ENCODE measurements at regions not wholly inside any gene's neighbourhood (a gene's known extent, or its start where the extent isn't known, plus 50 kb on each side); places are given as distances from the start of the nearest gene placed in this dataset.

DNA sequence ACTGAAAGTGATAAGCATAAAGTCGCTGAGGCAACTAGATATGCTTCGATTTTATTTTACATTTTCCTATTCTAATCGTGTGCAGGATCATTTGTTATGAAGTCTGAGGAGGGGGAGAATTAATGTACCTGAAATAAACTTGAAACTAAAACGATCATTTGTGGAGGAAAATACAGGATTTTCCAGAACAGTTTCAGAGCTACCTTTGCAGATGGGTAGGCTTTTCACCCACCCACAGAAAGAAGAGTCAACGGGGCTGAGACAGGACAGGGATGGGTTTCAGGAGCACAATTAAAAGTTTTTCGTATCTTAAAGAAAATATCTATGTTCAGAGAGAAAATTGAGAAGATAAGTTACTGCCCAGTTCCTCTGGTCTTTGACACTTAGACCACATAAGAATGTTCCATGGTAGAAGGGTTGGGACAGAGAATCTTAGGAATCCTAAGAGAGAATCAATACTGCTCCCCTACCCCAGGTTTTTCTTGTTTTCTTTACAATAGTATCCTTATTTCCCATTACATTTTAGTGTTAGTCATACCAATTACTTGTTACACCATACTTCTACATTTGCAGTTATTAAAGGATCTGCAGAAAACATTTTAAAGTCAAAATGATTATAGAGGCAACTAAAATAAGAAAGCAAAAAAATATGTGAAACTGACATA is 211.4 kb downstream of the DEPDC1B start:
- no peak overlapping the region for H3K9ac ChIP-seq (ENCODE audit: low read depth in 1 of 2, low read length in 2 of 2)
- H3K36me3 ChIP-seq (ENCODE audit: control insufficient read depth in 4 of 4, insufficient read depth in 3 of 4, low read depth in 1 of 4, low read length in 3 of 4), result no peaks in the 10 kb centered on the region
- H3K4me3 ChIP-seq (ENCODE audit: low read depth in 1 of 3, low read length in 3 of 3), result no peak overlapping the region
- H3K27ac ChIP-seq (ENCODE audit: low read depth in 1 of 2, low read length in 2 of 2), result no peak overlapping the region
- TF ChIP-seq YY1 (IDR thresholded peaks at IDR 0.05) (no peak), RAD21 (IDR thresholded peaks at IDR 0.05) (no peak), FOXA1 (IDR thresholded peaks at IDR 0.05) (no peak), RXRA (IDR thresholded peaks at IDR 0.05) (no peak), CTCF (IDR thresholded peaks at IDR 0.05; ENCODE audit: low read depth, low read length, missing input control) (no peak), TAF1 (conservative IDR thresholded peaks at IDR 0.05) (no peak), NR2F2 (IDR thresholded peaks at IDR 0.05) (no peak), SP1 (IDR thresholded peaks at IDR 0.05) (no peak), HNF4A (conservative IDR thresholded peaks at IDR 0.05) (no peak), JUND (IDR thresholded peaks at IDR 0.05) (no peak), GABPA (IDR thresholded peaks at IDR 0.05 in 1 of 2, conservative IDR thresholded peaks at IDR 0.05 in 1 of 2) (no peak), ZBTB33 (IDR thresholded peaks at IDR 0.05) (no peak), HNF4G (IDR thresholded peaks at IDR 0.05) (no peak), FOXA2 (IDR thresholded peaks at IDR 0.05) (no peak), EGR1 (IDR thresholded peaks at IDR 0.05; ENCODE audit: low read depth in 2 of 2) (no peak)
- TF ChIP-seq, protein P1, sequence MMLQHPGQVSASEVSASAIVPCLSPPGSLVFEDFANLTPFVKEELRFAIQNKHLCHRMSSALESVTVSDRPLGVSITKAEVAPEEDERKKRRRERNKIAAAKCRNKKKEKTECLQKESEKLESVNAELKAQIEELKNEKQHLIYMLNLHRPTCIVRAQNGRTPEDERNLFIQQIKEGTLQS (IDR thresholded peaks at IDR 0.05), result no peak
- TF ChIP-seq, protein P2, sequence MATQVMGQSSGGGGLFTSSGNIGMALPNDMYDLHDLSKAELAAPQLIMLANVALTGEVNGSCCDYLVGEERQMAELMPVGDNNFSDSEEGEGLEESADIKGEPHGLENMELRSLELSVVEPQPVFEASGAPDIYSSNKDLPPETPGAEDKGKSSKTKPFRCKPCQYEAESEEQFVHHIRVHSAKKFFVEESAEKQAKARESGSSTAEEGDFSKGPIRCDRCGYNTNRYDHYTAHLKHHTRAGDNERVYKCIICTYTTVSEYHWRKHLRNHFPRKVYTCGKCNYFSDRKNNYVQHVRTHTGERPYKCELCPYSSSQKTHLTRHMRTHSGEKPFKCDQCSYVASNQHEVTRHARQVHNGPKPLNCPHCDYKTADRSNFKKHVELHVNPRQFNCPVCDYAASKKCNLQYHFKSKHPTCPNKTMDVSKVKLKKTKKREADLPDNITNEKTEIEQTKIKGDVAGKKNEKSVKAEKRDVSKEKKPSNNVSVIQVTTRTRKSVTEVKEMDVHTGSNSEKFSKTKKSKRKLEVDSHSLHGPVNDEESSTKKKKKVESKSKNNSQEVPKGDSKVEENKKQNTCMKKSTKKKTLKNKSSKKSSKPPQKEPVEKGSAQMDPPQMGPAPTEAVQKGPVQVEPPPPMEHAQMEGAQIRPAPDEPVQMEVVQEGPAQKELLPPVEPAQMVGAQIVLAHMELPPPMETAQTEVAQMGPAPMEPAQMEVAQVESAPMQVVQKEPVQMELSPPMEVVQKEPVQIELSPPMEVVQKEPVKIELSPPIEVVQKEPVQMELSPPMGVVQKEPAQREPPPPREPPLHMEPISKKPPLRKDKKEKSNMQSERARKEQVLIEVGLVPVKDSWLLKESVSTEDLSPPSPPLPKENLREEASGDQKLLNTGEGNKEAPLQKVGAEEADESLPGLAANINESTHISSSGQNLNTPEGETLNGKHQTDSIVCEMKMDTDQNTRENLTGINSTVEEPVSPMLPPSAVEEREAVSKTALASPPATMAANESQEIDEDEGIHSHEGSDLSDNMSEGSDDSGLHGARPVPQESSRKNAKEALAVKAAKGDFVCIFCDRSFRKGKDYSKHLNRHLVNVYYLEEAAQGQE (IDR thresholded peaks at IDR 0.05), result no peak
- TF ChIP-seq, protein P3, sequence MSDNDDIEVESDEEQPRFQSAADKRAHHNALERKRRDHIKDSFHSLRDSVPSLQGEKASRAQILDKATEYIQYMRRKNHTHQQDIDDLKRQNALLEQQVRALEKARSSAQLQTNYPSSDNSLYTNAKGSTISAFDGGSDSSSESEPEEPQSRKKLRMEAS (IDR thresholded peaks at IDR 0.05), result no peak
- no peaks in the 10 kb centered on the region for H3K27me3 ChIP-seq (ENCODE audit: control insufficient read depth in 4 of 4, insufficient read depth in 4 of 4, low read length in 3 of 4)
- no peak for DNase-seq (ENCODE audit: low spot score)
- no peaks in the 10 kb centered on the region for H3K9me3 ChIP-seq (ENCODE audit: control insufficient read depth in 4 of 4, low read length in 3 of 4)
- WGBS, result 73% methylated on average over 6 of the region's 6 CpGs
- no peaks in the 10 kb centered on the region for H3K4me1 ChIP-seq (ENCODE audit: control insufficient read depth in 4 of 4, insufficient read depth in 4 of 4, low read length in 3 of 4)

All from liver (tissue), 8 donors.